DOHH2 (cell line): ENCODE measurements at regions not wholly inside any gene's neighbourhood (a gene's known extent, or its start where the extent isn't known, plus 50 kb on each side); places are given as distances from the start of the nearest gene placed in this dataset.

ENCODE experiments used
- H3F3A ChIP-seq: fragments of 200-600 bp; sonication (generic), shearing (Covaris generic); 2 replicates; pipeline ENCODE4 v1.6.0; 2016; ENCODE audit warnings: antibody characterized with exemption, mild to moderate bottlenecking; ENCODE audit not compliant: control insufficient read depth, insufficient read depth
- H3K27ac ChIP-seq: fragments of 200-600 bp; sonication (generic); 2 replicates; pipeline ENCODE4 v1.5.1; 2014; ENCODE audit warnings: low read depth, mild to moderate bottlenecking, low read length, moderate library complexity
- H3K27me3 ChIP-seq: fragments of 200-600 bp; sonication (generic); 2 replicates; pipeline ENCODE4 v1.6.1; 2014; ENCODE audit warnings: mild to moderate bottlenecking, low read length, mixed read lengths; ENCODE audit not compliant: control insufficient read depth
- H3K36me3 ChIP-seq: fragments of 200-600 bp; sonication (generic); 2 replicates; pipeline ENCODE4 v1.6.1; 2014; ENCODE audit warnings: mild to moderate bottlenecking, low read length, moderate library complexity, mixed read lengths; ENCODE audit not compliant: control insufficient read depth
- H3K4me1 ChIP-seq: fragments of 200-600 bp; sonication (generic); 2 replicates; pipeline ENCODE4 v1.6.1; 2014; ENCODE audit warnings: mild to moderate bottlenecking, low read length, mixed read lengths; ENCODE audit not compliant: control insufficient read depth
- H3K4me2 ChIP-seq: fragments of 200-600 bp; sonication (generic); 2 replicates; pipeline ENCODE4 v1.6.0; 2014; ENCODE audit warnings: mild to moderate bottlenecking, low read length, moderate library complexity
- H3K4me3 ChIP-seq: fragments of 200-600 bp; sonication (generic); 2 replicates; pipeline ENCODE4 v1.5.1; 2014; ENCODE audit warnings: mild to moderate bottlenecking, low read length, mixed read lengths
- H3K79me2 ChIP-seq: fragments of 200-600 bp; sonication (generic); 2 replicates; pipeline ENCODE4 v1.6.1; 2014; ENCODE audit warnings: mild to moderate bottlenecking, low read length, mixed read lengths; ENCODE audit not compliant: control insufficient read depth
- H3K9me2 ChIP-seq: fragments of 200-600 bp; sonication (generic); replicated peaks from 2 replicates; pipeline ENCODE4 v1.6.1; 2014; ENCODE audit warnings: mild to moderate bottlenecking, low read length, mixed read lengths; ENCODE audit not compliant: control insufficient read depth
- H3K9me3 ChIP-seq: fragments of 200-600 bp; sonication (generic); 2 replicates; pipeline ENCODE4 v1.6.1; 2014; ENCODE audit warnings: antibody characterized with exemption, low read length, mixed read lengths; ENCODE audit not compliant: control insufficient read depth, insufficient read depth
- H4K20me1 ChIP-seq: fragments of 200-600 bp; sonication (generic); 2 replicates; pipeline ENCODE4 v1.6.0; 2014; ENCODE audit warnings: low read depth, mild to moderate bottlenecking, antibody characterized with exemption, low read length, moderate library complexity; ENCODE audit not compliant: control insufficient read depth, insufficient read depth
- CTCF ChIP-seq: fragments of 200-600 bp; sonication (generic); IDR thresholded peaks from one replicate; pipeline ENCODE4 v1.5.1; 2014; ENCODE audit warnings: antibody characterized with exemption, mild to moderate bottlenecking, low read depth, low read length; ENCODE audit not compliant: poor library complexity, severe bottlenecking
- EZH2phosphoT487 ChIP-seq: fragments of 200-600 bp; sonication (generic); IDR thresholded peaks from 2 replicates; pipeline ENCODE4 v1.6.1; 2017; ENCODE audit warnings: borderline replicate concordance, mild to moderate bottlenecking, antibody characterized with exemption, low read length, moderate library complexity, mixed read lengths

GRCh38 chr5:87775228-87775627, 362.5 kb upstream of the CCNH start:
- Histone ChIP-seq H3K79me2 (no peaks in the 10 kb centered on the region), H3K4me2 (no peak overlapping the region), H3K9me3 (no peaks in the 10 kb centered on the region), H4K20me1 (no peaks in the 10 kb centered on the region), H3K27me3 (no peaks in the 10 kb centered on the region), H3K4me3 (no peak overlapping the region), H3K9me2 (no peaks in the 10 kb centered on the region), H3K27ac (no peak overlapping the region), H3K4me1 (no peaks in the 10 kb centered on the region), H3F3A (no peaks in the 10 kb centered on the region), H3K36me3 (no peaks in the 10 kb centered on the region)
- TF ChIP-seq EZH2phosphoT487, result no peak
- no peak for TF ChIP-seq CTCF

- Histone ChIP-seq H3K27me3 (no peaks in the 10 kb centered on the region), H3K27ac (no peak overlapping the region), H3K9me3 (no peaks in the 10 kb centered on the region), H3K36me3 (no peaks in the 10 kb centered on the region), H3K4me2 (no peak overlapping the region), H3K9me2 (no peaks in the 10 kb centered on the region), H4K20me1 (no peaks in the 10 kb centered on the region), H3F3A (no peaks in the 10 kb centered on the region), H3K4me1 (no peaks in the 10 kb centered on the region), H3K79me2 (no peaks in the 10 kb centered on the region), H3K4me3 (no peak overlapping the region)
- TF ChIP-seq EZH2phosphoT487 (no peak), CTCF (no peak)
Measured at GRCh38 chr5:87774804-87775203, 362.1 kb upstream of the CCNH start.

GRCh38 chr5:87770601-87771121, 357.9 kb upstream of the CCNH start:
- no peak for TF ChIP-seq EZH2phosphoT487
- no peak for TF ChIP-seq CTCF
- Histone ChIP-seq H3K79me2 (no peaks in the 10 kb centered on the region), H3K9me2 (no peaks in the 10 kb centered on the region), H3K27me3 (no peaks in the 10 kb centered on the region), H3F3A (no peaks in the 10 kb centered on the region), H3K9me3 (no peaks in the 10 kb centered on the region), H4K20me1 (no peaks in the 10 kb centered on the region), H3K4me3 (no peak overlapping the region), H3K27ac (no peak overlapping the region), H3K4me1 (no peaks in the 10 kb centered on the region), H3K4me2 (no peak overlapping the region), H3K36me3 (no peaks in the 10 kb centered on the region)
